Sigmoid colon (tissue), 6 donors: ENCODE measurements at regions not wholly inside any gene's neighbourhood (a gene's known extent, or its start where the extent isn't known, plus 50 kb on each side); places are given as distances from the start of the nearest gene placed in this dataset.
"Not testable (repeated sequence)": the region's sequence is repeated elsewhere in the genome, so short reads cannot be mapped to it uniquely, and the experiment has no call there.

Experiments
- DNase-seq: peaks from one replicate; pipeline ENCODE4 v3.0.0-alpha.2; 2019
- H3K27ac ChIP-seq, 4 donors: fragments of 200-600 bp; sonication (generic); one replicate each; pipeline ENCODE4 v1.5.1; 2016 to 2019; ENCODE audit warnings: mild to moderate bottlenecking in 1 of 4
- H3K27me3 ChIP-seq, 3 donors: fragments of 200-600 bp; sonication (generic); one replicate each; pipeline ENCODE4 v1.5.1; 2019; ENCODE audit warnings: mild to moderate bottlenecking in 1 of 3
- H3K36me3 ChIP-seq, 4 donors: fragments of 200-600 bp; sonication (generic); one replicate each; pipeline ENCODE4 v1.5.1; 2016 to 2019
- H3K4me1 ChIP-seq, 4 donors: fragments of 200-600 bp; sonication (generic); one replicate each; pipeline ENCODE4 v1.5.1; 2017 to 2019
- H3K4me3 ChIP-seq, 4 donors: fragments of 200-600 bp; sonication (generic); one replicate each; pipeline ENCODE4 v1.5.1; 2017 to 2019; ENCODE audit warnings: mild to moderate bottlenecking in 2 of 4, moderate library complexity in 1 of 4
- H3K9me3 ChIP-seq, 4 donors: fragments of 200-600 bp in 3 of 4; sonication (generic) in 3 of 4; one replicate each; pipeline versions ENCODE4 v1.5.1 to v1.6.1; 2013 to 2019
- EP300 ChIP-seq, 4 donors: sonication (generic); formaldehyde crosslinking; IDR thresholded peaks; one replicate each; pipeline ENCODE4 v1.6.1; 2017; ENCODE audit warnings: antibody characterized with exemption in 4 of 4
- POLR2A ChIP-seq, 2 donors: fragments of 450-650 bp; IDR thresholded peaks; one replicate each; pipeline ENCODE4 v1.6.1; 2016; ENCODE audit warnings: antibody characterized with exemption in 2 of 2, mild to moderate bottlenecking in 2 of 2, moderate library complexity in 2 of 2
- POLR2AphosphoS5 ChIP-seq, 4 donors: sonication (generic); formaldehyde crosslinking; IDR thresholded peaks; one replicate each; pipeline ENCODE4 v1.6.1; 2017; ENCODE audit warnings: antibody characterized with exemption in 4 of 4
- WGBS, 2 donors: extraction: QIAGEN DNeasy Blood & Tissue Kit; methylation state at CpG; one replicate each; pipeline ENCODE4 v1.1.7; 2013; 5-methylcytosine and 5-hydroxymethylcytosine counted together
- intact Hi-C: fragments of 100-400 bp; cut with DNase I; formaldehyde crosslinking; loops from one replicate; pipeline ENCODE4 v1.15.1; 2023
- TF ChIP-seq, protein P1 (sequence below), 4 experiments: fragments of 450-650 bp in 3 of 4; fragments of 200-600 bp in 1 of 4; IDR thresholded peaks; one replicate each; pipeline ENCODE4 v1.5.1; 2016 to 2019; ENCODE audit warnings: antibody characterized with exemption in 4 of 4, mild to moderate bottlenecking in 3 of 4, moderate library complexity in 2 of 4
- donor health status: healthy with polysubstance abuse.
- donor health status: healthy.

DNA sequence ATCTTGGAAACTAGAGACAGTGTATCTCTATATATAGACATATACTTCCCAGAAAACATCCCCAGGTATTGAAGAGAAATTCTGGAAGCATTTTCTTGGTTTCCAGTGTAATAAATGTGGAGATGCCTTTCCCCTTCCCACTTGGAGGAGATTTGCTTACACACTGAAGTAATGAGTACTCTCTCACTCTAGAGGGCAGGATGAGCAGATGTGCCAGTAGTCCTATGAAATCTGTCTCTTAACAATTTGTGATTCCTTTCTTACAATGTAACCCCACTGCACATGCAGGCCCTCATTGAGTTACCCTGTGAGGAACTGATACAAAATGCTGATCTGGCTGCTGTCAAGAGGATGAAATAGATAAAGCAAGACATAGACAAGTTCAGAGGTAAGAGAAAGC lies 567.2 kb downstream of the SLCO4C1 start:
- no peaks in the 10 kb centered on the region for H3K36me3 ChIP-seq
- TF ChIP-seq POLR2A (IDR thresholded peaks at IDR 0.05) (no peak), EP300 (IDR thresholded peaks at IDR 0.05) (no peak), POLR2AphosphoS5 (IDR thresholded peaks at IDR 0.05) (no peak)
- TF ChIP-seq, protein P1, sequence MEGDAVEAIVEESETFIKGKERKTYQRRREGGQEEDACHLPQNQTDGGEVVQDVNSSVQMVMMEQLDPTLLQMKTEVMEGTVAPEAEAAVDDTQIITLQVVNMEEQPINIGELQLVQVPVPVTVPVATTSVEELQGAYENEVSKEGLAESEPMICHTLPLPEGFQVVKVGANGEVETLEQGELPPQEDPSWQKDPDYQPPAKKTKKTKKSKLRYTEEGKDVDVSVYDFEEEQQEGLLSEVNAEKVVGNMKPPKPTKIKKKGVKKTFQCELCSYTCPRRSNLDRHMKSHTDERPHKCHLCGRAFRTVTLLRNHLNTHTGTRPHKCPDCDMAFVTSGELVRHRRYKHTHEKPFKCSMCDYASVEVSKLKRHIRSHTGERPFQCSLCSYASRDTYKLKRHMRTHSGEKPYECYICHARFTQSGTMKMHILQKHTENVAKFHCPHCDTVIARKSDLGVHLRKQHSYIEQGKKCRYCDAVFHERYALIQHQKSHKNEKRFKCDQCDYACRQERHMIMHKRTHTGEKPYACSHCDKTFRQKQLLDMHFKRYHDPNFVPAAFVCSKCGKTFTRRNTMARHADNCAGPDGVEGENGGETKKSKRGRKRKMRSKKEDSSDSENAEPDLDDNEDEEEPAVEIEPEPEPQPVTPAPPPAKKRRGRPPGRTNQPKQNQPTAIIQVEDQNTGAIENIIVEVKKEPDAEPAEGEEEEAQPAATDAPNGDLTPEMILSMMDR (IDR thresholded peaks at IDR 0.05), result no peak
- H3K4me1 ChIP-seq, result no peaks in the 10 kb centered on the region
- intact Hi-C loops, result no loop called here
- DNase-seq, result no peak
- no peaks in the 10 kb centered on the region for H3K9me3 ChIP-seq
- no peak overlapping the region for H3K4me3 ChIP-seq
- no peaks in the 10 kb centered on the region for H3K27me3 ChIP-seq
- no peak overlapping the region for H3K27ac ChIP-seq

- Histone ChIP-seq H3K36me3 (no peaks in the 10 kb centered on the region), H3K4me1 (no peaks in the 10 kb centered on the region), H3K9me3 (no peaks in the 10 kb centered on the region), H3K27ac (no peak overlapping the region), H3K4me3 (no peak overlapping the region), H3K27me3 (no peaks in the 10 kb centered on the region)
- intact Hi-C loops, result no loop called here
- TF ChIP-seq, protein P1 (IDR thresholded peaks at IDR 0.05), result no peak
- TF ChIP-seq POLR2AphosphoS5 (IDR thresholded peaks at IDR 0.05) (no peak), POLR2A (IDR thresholded peaks at IDR 0.05) (no peak), EP300 (IDR thresholded peaks at IDR 0.05) (no peak)
- 95 to 97% methylated on average over 1 of the region's 1 CpG for WGBS, 2 donors
- DNase-seq, result no peak
Measured at GRCh38 chr5:101721543-101721942, 574.5 kb downstream of the SLCO4C1 start.

DNA sequence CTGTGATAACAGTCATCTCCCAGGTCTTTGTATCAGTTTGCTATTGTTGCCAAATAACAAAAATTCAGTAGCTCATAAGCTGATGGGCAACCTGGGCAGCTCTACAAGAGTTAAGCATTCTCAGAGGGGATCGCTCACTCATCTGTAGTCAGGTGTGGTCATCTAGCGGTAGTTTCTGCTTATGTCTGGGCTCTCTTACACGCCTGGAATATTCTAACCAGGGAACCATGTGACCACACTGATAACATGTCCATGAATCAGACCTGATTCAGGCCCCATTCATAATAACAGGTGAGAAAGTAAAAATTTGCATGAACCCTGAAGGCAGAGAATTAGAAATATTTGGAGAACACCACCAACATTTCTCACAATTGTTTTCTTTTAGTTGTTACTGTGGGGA lies 576.1 kb downstream of the SLCO4C1 start:
- intact Hi-C loops, result no loop called here
- H3K27me3 ChIP-seq, result no peaks in the 10 kb centered on the region
- no peaks in the 10 kb centered on the region for H3K4me1 ChIP-seq
- no peak overlapping the region for H3K4me3 ChIP-seq
- TF ChIP-seq, protein P1 (IDR thresholded peaks at IDR 0.05), result no peak
- no peak for TF ChIP-seq EP300 (IDR thresholded peaks at IDR 0.05)
- no peak for TF ChIP-seq POLR2AphosphoS5 (IDR thresholded peaks at IDR 0.05)
- TF ChIP-seq POLR2A (IDR thresholded peaks at IDR 0.05), result no peak
- no peak for DNase-seq
- 93% methylated on average over 3 of the region's 3 CpGs for WGBS, 2 donors
- no peak overlapping the region for H3K27ac ChIP-seq
- no peaks in the 10 kb centered on the region for H3K36me3 ChIP-seq
- no peaks in the 10 kb centered on the region for H3K9me3 ChIP-seq

DNA sequence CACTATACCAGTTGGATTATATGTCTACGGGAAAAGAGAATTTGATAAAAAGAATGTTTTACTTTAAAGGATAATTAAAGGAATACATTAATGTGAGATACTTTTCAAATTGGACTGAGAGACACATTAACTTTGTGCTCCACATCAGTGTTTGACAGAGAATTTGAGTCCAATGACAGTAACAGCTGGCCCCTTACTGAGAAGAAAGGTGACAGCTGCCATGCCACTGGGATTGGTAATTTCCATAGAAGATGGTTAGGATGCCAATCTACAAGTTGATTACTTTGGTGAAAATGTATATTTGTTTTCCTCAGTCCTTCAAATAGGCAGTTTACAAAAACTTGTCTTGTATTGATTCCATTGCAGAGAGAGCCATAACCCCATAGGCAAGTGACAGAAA lies 578.4 kb downstream of the SLCO4C1 start:
- TF ChIP-seq POLR2AphosphoS5 (IDR thresholded peaks at IDR 0.05) (no peak), POLR2A (IDR thresholded peaks at IDR 0.05) (no peak), EP300 (IDR thresholded peaks at IDR 0.05) (no peak)
- TF ChIP-seq, protein P1 (IDR thresholded peaks at IDR 0.05), result no peak
- Histone ChIP-seq H3K4me3 (no peak overlapping the region), H3K9me3 (no peaks in the 10 kb centered on the region), H3K36me3 (no peaks in the 10 kb centered on the region), H3K27ac (no peak overlapping the region), H3K27me3 (no peaks in the 10 kb centered on the region), H3K4me1 (no peaks in the 10 kb centered on the region)
- WGBS, 2 donors, result 92 to 97% methylated on average over 1 of the region's 1 CpG
- no peak for DNase-seq
- intact Hi-C loops, result no loop called here

GRCh38 chr5:101716941-101717340 lies 579.1 kb downstream of the SLCO4C1 start:
- Histone ChIP-seq H3K36me3 (no peaks in the 10 kb centered on the region), H3K4me3 (no peak overlapping the region), H3K9me3 (no peaks in the 10 kb centered on the region), H3K27me3 (no peaks in the 10 kb centered on the region), H3K4me1 (no peaks in the 10 kb centered on the region), H3K27ac (no peak overlapping the region)
- intact Hi-C loops, result no loop called here
- no peak for TF ChIP-seq EP300 (IDR thresholded peaks at IDR 0.05)
- TF ChIP-seq, protein P1 (IDR thresholded peaks at IDR 0.05), result no peak
- TF ChIP-seq POLR2A (IDR thresholded peaks at IDR 0.05), result no peak
- no peak for TF ChIP-seq POLR2AphosphoS5 (IDR thresholded peaks at IDR 0.05)
- WGBS, 2 donors, result 82 to 88% methylated on average over 1 of the region's 1 CpG
- no peak for DNase-seq

DNA sequence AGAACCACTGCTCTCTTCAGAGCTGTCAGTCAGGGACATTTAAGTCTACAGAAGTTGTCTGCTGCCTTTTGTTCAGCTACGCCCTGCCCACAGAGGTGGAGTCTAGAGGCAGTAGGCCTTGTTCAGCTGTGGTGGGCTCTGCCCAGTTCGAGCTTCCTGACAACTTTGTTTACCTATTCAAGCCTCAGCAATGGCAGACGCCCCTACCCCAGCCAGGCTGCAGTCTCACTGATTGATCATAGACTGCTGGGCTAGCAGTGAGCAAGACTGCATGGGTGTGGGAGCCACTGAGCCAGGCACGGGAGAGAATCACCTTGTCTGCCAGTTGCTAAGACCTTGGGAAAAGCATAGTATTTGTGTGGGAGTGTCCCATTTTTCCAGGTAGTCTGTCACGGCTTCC lies 580.3 kb downstream of the SLCO4C1 start:
- H3K4me1 ChIP-seq, DNase-seq, intact Hi-C loops, H3K27ac ChIP-seq, H3K9me3 ChIP-seq, H3K36me3 ChIP-seq, H3K4me3 ChIP-seq, H3K27me3 ChIP-seq: not testable (repeated sequence)
- 49 to 65% methylated on average over 5 of the region's 5 CpGs for WGBS, 2 donors
